GM12872 (cell line): ENCODE measurements at regions not wholly inside any gene's neighbourhood (a gene's known extent, or its start where the extent isn't known, plus 50 kb on each side); places are given as distances from the start of the nearest gene placed in this dataset.

Source experiments
- CTCF ChIP-seq: IDR thresholded peaks from 3 replicates; pipeline ENCODE4 v1.5.1; 2011; ENCODE audit warnings: low read depth, mild to moderate bottlenecking, low read length, moderate library complexity; ENCODE audit not compliant: insufficient read depth

- peak; percentile 27; the same call in 1 of the 3 replicates for TF ChIP-seq CTCF
Observed at GRCh38 chr4:115234405-115235093, 121.1 kb upstream of the NDST4 start.

GRCh38 chr4:115233600-115233999, 120.2 kb upstream of the NDST4 start:
- TF ChIP-seq CTCF, result no peak

GRCh38 chr4:115229873-115230272, 116.5 kb upstream of the NDST4 start:
- no peak for TF ChIP-seq CTCF

GRCh38 chr4:115228851-115229250, 115.4 kb upstream of the NDST4 start:
- no peak for TF ChIP-seq CTCF

GRCh38 chr4:115222061-115222460, 108.6 kb upstream of the NDST4 start:
- TF ChIP-seq CTCF, result no peak

- no peak for TF ChIP-seq CTCF
Observed at GRCh38 chr4:115219862-115220261, 106.4 kb upstream of the NDST4 start.

GRCh38 chr4:115219315-115219860, 106.0 kb upstream of the NDST4 start:
- no peak for TF ChIP-seq CTCF
